ENCODE measurements at regions not wholly inside any gene's neighbourhood (a gene's known extent, or its start where the extent isn't known, plus 50 kb on each side); places are given as distances from the start of the nearest gene placed in this dataset.

GRCh38 chr18:39952816-39953215, 2002.2 kb upstream of the PIK3C3 start:
- no peaks in the 10 kb centered on the region for H3K27me3 ChIP-seq (ENCODE audit: control insufficient read depth in 3 of 3, insufficient read depth in 3 of 3, low read depth in 1 of 3, low read length in 3 of 3)
- H3K4me3 ChIP-seq (ENCODE audit: low read length in 2 of 2) = no peak overlapping the region
- no peak overlapping the region for H3K18ac ChIP-seq (ENCODE audit: low read length)
- H3K4ac ChIP-seq (ENCODE audit: low read length) = no peak overlapping the region
- no peaks in the 10 kb centered on the region for H3K36me3 ChIP-seq (replicated peaks in 1 of 2; ENCODE audit: control insufficient read depth in 2 of 2, insufficient read depth in 2 of 2, low read length in 2 of 2)
- no peak overlapping the region for H3K9ac ChIP-seq (ENCODE audit: low read depth, low read length, poor library complexity)
- H3K27ac ChIP-seq (replicated peaks; ENCODE audit: low read length) = no peak overlapping the region
- H3K4me1 ChIP-seq (ENCODE audit: control insufficient read depth in 2 of 2, insufficient read depth in 1 of 2, low read depth in 1 of 2, low read length in 2 of 2) = peaks cover 0 to 1% of the 10 kb centered on the region in 2 donors
- peak overlapping the region; percentile 51 for H2AFZ ChIP-seq (ENCODE audit: low read length)
- no peak overlapping the region for H2BK120ac ChIP-seq (ENCODE audit: low read depth, low read length)
- no peak for DNase-seq (ENCODE audit: low spot score)
- H2BK12ac ChIP-seq (ENCODE audit: low read length) = no peak overlapping the region
- H4K8ac ChIP-seq (ENCODE audit: low read depth, low read length) = no peak overlapping the region
- H3K9me3 ChIP-seq (replicated peaks in 1 of 2; ENCODE audit: control insufficient read depth in 2 of 2, insufficient read depth in 1 of 2, low read depth in 1 of 2, low read length in 2 of 2) = no peaks in the 10 kb centered on the region
- no peak overlapping the region for H3K23ac ChIP-seq (ENCODE audit: low read depth, low read length, poor library complexity)
- no peak overlapping the region for H4K91ac ChIP-seq (ENCODE audit: low read depth, low read length, poor library complexity)
- no peak overlapping the region for H2BK15ac ChIP-seq (ENCODE audit: low read length)
- no peak overlapping the region for H3K14ac ChIP-seq (ENCODE audit: low read length)
- no peak overlapping the region for H3K4me2 ChIP-seq (ENCODE audit: insufficient read depth, low read length, poor library complexity, severe bottlenecking)
- H3K79me1 ChIP-seq (ENCODE audit: low read depth, low read length) = no peaks in the 10 kb centered on the region
- no CpG with 5 or more reads among the region's 2 CpGs for WGBS, 2 donors (ENCODE audit: extremely low coverage in 2 of 2, insufficient read length in 2 of 2, insufficient replicate concordance in 1 of 2)
- no peak overlapping the region for H2AK5ac ChIP-seq (ENCODE audit: low read depth, low read length)
- no peak overlapping the region for H2BK5ac ChIP-seq (ENCODE audit: low read length)

GRCh38 chr18:39951142-39951720, 2003.8 kb upstream of the PIK3C3 start:
- Histone ChIP-seq H3K14ac (ENCODE audit: low read length) (no peak overlapping the region), H4K8ac (ENCODE audit: low read depth, low read length) (no peak overlapping the region), H3K27me3 (ENCODE audit: control insufficient read depth in 3 of 3, insufficient read depth in 3 of 3, low read depth in 1 of 3, low read length in 3 of 3) (no peaks in the 10 kb centered on the region), H3K23ac (ENCODE audit: low read depth, low read length, poor library complexity) (no peak overlapping the region), H2AK5ac (ENCODE audit: low read depth, low read length) (no peak overlapping the region), H4K91ac (ENCODE audit: low read depth, low read length, poor library complexity) (no peak overlapping the region), H2BK12ac (ENCODE audit: low read length) (no peak overlapping the region), H2BK15ac (ENCODE audit: low read length) (no peak overlapping the region), H3K36me3 (replicated peaks in 1 of 2; ENCODE audit: control insufficient read depth in 2 of 2, insufficient read depth in 2 of 2, low read length in 2 of 2) (no peaks in the 10 kb centered on the region), H3K9me3 (replicated peaks in 1 of 2; ENCODE audit: control insufficient read depth in 2 of 2, insufficient read depth in 1 of 2, low read depth in 1 of 2, low read length in 2 of 2) (no peaks in the 10 kb centered on the region), H3K18ac (ENCODE audit: low read length) (no peak overlapping the region), H3K9ac (ENCODE audit: low read depth, low read length, poor library complexity) (no peak overlapping the region), H3K27ac (replicated peaks; ENCODE audit: low read length) (no peak overlapping the region), H3K4me2 (ENCODE audit: insufficient read depth, low read length, poor library complexity, severe bottlenecking) (no peak overlapping the region), H3K4me1 (ENCODE audit: control insufficient read depth in 2 of 2, insufficient read depth in 1 of 2, low read depth in 1 of 2, low read length in 2 of 2) (peaks cover 0 to 3% of the 10 kb centered on the region in 2 donors), H2AFZ (ENCODE audit: low read length) (no peak overlapping the region), H3K4ac (ENCODE audit: low read length) (no peak overlapping the region), H3K79me1 (ENCODE audit: low read depth, low read length) (no peaks in the 10 kb centered on the region), H2BK120ac (ENCODE audit: low read depth, low read length) (no peak overlapping the region), H2BK5ac (ENCODE audit: low read length) (no peak overlapping the region), H3K4me3 (ENCODE audit: low read length in 2 of 2) (no peak overlapping the region)
- DNase-seq (ENCODE audit: low spot score) = no peak
- no CpG with 5 or more reads among the region's 4 CpGs for WGBS, 2 donors (ENCODE audit: extremely low coverage in 2 of 2, insufficient read length in 2 of 2, insufficient replicate concordance in 1 of 2)

GRCh38 chr18:39946623-39947061, 2008.4 kb upstream of the PIK3C3 start:
- Histone ChIP-seq H3K18ac (ENCODE audit: low read length) (no peak overlapping the region), H2AFZ (ENCODE audit: low read length) (peak overlapping the region; percentile 4)
- no peak for DNase-seq (ENCODE audit: low spot score)

GRCh38 chr18:39945076-39945475, 2010.0 kb upstream of the PIK3C3 start:
- no peak overlapping the region for H3K18ac ChIP-seq (ENCODE audit: low read length)
- H3K27ac ChIP-seq (replicated peaks; ENCODE audit: low read length) = no peak overlapping the region
- no peak overlapping the region for H3K4me3 ChIP-seq (ENCODE audit: low read length in 2 of 2)
- H3K4ac ChIP-seq (ENCODE audit: low read length) = no peak overlapping the region
- no peak overlapping the region for H3K4me2 ChIP-seq (ENCODE audit: insufficient read depth, low read length, poor library complexity, severe bottlenecking)
- no peak for DNase-seq (ENCODE audit: low spot score)
- H3K79me1 ChIP-seq (ENCODE audit: low read depth, low read length) = no peaks in the 10 kb centered on the region
- no peak overlapping the region for H4K91ac ChIP-seq (ENCODE audit: low read depth, low read length, poor library complexity)
- H3K4me1 ChIP-seq (ENCODE audit: control insufficient read depth in 2 of 2, insufficient read depth in 1 of 2, low read depth in 1 of 2, low read length in 2 of 2) = peaks cover 0 to 5% of the 10 kb centered on the region in 2 donors
- H3K23ac ChIP-seq (ENCODE audit: low read depth, low read length, poor library complexity) = no peak overlapping the region
- H2BK5ac ChIP-seq (ENCODE audit: low read length) = no peak overlapping the region
- no peaks in the 10 kb centered on the region for H3K27me3 ChIP-seq (ENCODE audit: control insufficient read depth in 3 of 3, insufficient read depth in 3 of 3, low read depth in 1 of 3, low read length in 3 of 3)
- H2AFZ ChIP-seq (ENCODE audit: low read length) = no peak overlapping the region
- H2BK15ac ChIP-seq (ENCODE audit: low read length) = no peak overlapping the region
- no peaks in the 10 kb centered on the region for H3K9me3 ChIP-seq (replicated peaks in 1 of 2; ENCODE audit: control insufficient read depth in 2 of 2, insufficient read depth in 1 of 2, low read depth in 1 of 2, low read length in 2 of 2)
- no peaks in the 10 kb centered on the region for H3K36me3 ChIP-seq (replicated peaks in 1 of 2; ENCODE audit: control insufficient read depth in 2 of 2, insufficient read depth in 2 of 2, low read length in 2 of 2)
- no peak overlapping the region for H2BK12ac ChIP-seq (ENCODE audit: low read length)
- no peak overlapping the region for H2BK120ac ChIP-seq (ENCODE audit: low read depth, low read length)
- no peak overlapping the region for H2AK5ac ChIP-seq (ENCODE audit: low read depth, low read length)
- H3K14ac ChIP-seq (ENCODE audit: low read length) = no peak overlapping the region
- H3K9ac ChIP-seq (ENCODE audit: low read depth, low read length, poor library complexity) = no peak overlapping the region
- no CpG with 5 or more reads among the region's 2 CpGs for WGBS, 2 donors (ENCODE audit: extremely low coverage in 2 of 2, insufficient read length in 2 of 2, insufficient replicate concordance in 1 of 2)
- no peak overlapping the region for H4K8ac ChIP-seq (ENCODE audit: low read depth, low read length)

More at GRCh38 chr18:39946623-39947061, 2008.4 kb upstream of the PIK3C3 start:
- H3K79me1 ChIP-seq (ENCODE audit: low read depth, low read length) = no peaks in the 10 kb centered on the region
- no peak overlapping the region for H3K9ac ChIP-seq (ENCODE audit: low read depth, low read length, poor library complexity)
- H3K4me3 ChIP-seq (ENCODE audit: low read length in 2 of 2) = no peak overlapping the region
- no peaks in the 10 kb centered on the region for H3K27me3 ChIP-seq (ENCODE audit: control insufficient read depth in 3 of 3, insufficient read depth in 3 of 3, low read depth in 1 of 3, low read length in 3 of 3)
- no peak overlapping the region for H3K4me2 ChIP-seq (ENCODE audit: insufficient read depth, low read length, poor library complexity, severe bottlenecking)
- no peaks in the 10 kb centered on the region for H3K36me3 ChIP-seq (replicated peaks in 1 of 2; ENCODE audit: control insufficient read depth in 2 of 2, insufficient read depth in 2 of 2, low read length in 2 of 2)
- H4K91ac ChIP-seq (ENCODE audit: low read depth, low read length, poor library complexity) = no peak overlapping the region
- no peak overlapping the region for H2BK5ac ChIP-seq (ENCODE audit: low read length)
- H3K14ac ChIP-seq (ENCODE audit: low read length) = no peak overlapping the region
- H4K8ac ChIP-seq (ENCODE audit: low read depth, low read length) = no peak overlapping the region
- H3K4ac ChIP-seq (ENCODE audit: low read length) = no peak overlapping the region
- no peak overlapping the region for H2BK120ac ChIP-seq (ENCODE audit: low read depth, low read length)
- H2BK12ac ChIP-seq (ENCODE audit: low read length) = no peak overlapping the region
- H3K9me3 ChIP-seq (replicated peaks in 1 of 2; ENCODE audit: control insufficient read depth in 2 of 2, insufficient read depth in 1 of 2, low read depth in 1 of 2, low read length in 2 of 2) = no peaks in the 10 kb centered on the region
- no peak overlapping the region for H3K27ac ChIP-seq (replicated peaks; ENCODE audit: low read length)
- no peak overlapping the region for H2BK15ac ChIP-seq (ENCODE audit: low read length)
- no peak overlapping the region for H3K23ac ChIP-seq (ENCODE audit: low read depth, low read length, poor library complexity)
- peaks cover 0 to 5% of the 10 kb centered on the region in 2 donors for H3K4me1 ChIP-seq (ENCODE audit: control insufficient read depth in 2 of 2, insufficient read depth in 1 of 2, low read depth in 1 of 2, low read length in 2 of 2)
- no peak overlapping the region for H2AK5ac ChIP-seq (ENCODE audit: low read depth, low read length)

All from neuronal stem cell (in vitro differentiated cells).